ENCODE measurements at regions not wholly inside any gene's neighbourhood (a gene's known extent, or its start where the extent isn't known, plus 50 kb on each side); places are given as distances from the start of the nearest gene placed in this dataset.
A peak's percentile ranks its signal among the peaks of the same experiment; 100 is the strongest.

DNA sequence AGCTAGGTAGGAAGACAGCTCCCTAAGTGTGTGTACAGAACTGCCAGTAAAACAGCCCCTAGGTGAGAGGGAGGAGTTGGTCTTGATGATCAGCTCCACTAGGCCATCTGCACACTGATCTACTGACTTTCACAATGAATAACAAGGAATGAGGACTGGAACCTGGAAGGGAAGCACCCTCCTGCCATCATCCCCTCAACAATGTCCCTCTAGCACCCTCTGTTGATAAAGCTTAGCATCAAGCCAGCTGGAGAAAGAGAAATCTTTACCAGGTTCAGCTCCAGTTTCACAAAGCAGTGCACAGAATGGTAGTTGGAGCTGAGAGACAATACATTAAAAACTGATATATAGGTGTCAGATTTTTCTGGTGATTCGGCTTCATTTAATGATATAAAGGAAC, 57.2 kb upstream of the IRAK1BP1 start:
- Histone ChIP-seq H3K18ac (ENCODE audit: low read depth in 1 of 2, low read length in 2 of 2) (no peak overlapping the region), H2AFZ (ENCODE audit: low read depth, low read length) (no peak overlapping the region), H3K27me3 (ENCODE audit: control insufficient read depth in 1 of 2, insufficient read depth in 1 of 2, low read length in 2 of 2) (no peaks in the 10 kb centered on the region), H3K27ac (ENCODE audit: low read length, poor library complexity, severe bottlenecking) (no peak overlapping the region), H3K9ac (ENCODE audit: low read length) (peak overlapping the region; percentile 26), H3K23ac (ENCODE audit: low read length in 2 of 2) (no peak overlapping the region), H3K14ac (ENCODE audit: low read length in 2 of 2) (no peak overlapping the region), H2BK15ac (ENCODE audit: low read depth, poor library complexity, severe bottlenecking) (no peak overlapping the region), H2BK12ac (ENCODE audit: low read length in 2 of 2) (no peak overlapping the region), H2AK5ac (ENCODE audit: low read length, severe bottlenecking) (no peak overlapping the region), H3K4ac (ENCODE audit: low read depth in 1 of 2, low read length in 2 of 2) (no peak overlapping the region), H3K4me2 (ENCODE audit: low read length, poor library complexity, severe bottlenecking) (no peak overlapping the region), H2BK5ac (ENCODE audit: low read depth, low read length, poor library complexity, severe bottlenecking) (no peak overlapping the region), H4K8ac (ENCODE audit: low read length) (no peak overlapping the region), H3K36me3 (ENCODE audit: control insufficient read depth in 1 of 2, insufficient read depth in 2 of 2, low read depth in 1 of 2, low read length in 2 of 2) (no peaks in the 10 kb centered on the region), H2BK120ac (ENCODE audit: low read depth, low read length) (no peak overlapping the region), H4K91ac (ENCODE audit: low read length) (no peak overlapping the region), H3K79me1 (replicated peaks; ENCODE audit: low read length, poor library complexity, severe bottlenecking) (no peaks in the 10 kb centered on the region), H3K4me1 (ENCODE audit: control insufficient read depth, insufficient read depth, low read depth, low read length) (no peaks in the 10 kb centered on the region), H3K4me3 (ENCODE audit: insufficient read depth in 1 of 2, low read depth in 1 of 2, low read length in 2 of 2) (no peak overlapping the region), H3K9me3 (ENCODE audit: control insufficient read depth, low read length) (no peaks in the 10 kb centered on the region)
- no CpG with 5 or more reads among the region's 1 CpG for WGBS
- DNase-seq: peak; percentile 42

DNA sequence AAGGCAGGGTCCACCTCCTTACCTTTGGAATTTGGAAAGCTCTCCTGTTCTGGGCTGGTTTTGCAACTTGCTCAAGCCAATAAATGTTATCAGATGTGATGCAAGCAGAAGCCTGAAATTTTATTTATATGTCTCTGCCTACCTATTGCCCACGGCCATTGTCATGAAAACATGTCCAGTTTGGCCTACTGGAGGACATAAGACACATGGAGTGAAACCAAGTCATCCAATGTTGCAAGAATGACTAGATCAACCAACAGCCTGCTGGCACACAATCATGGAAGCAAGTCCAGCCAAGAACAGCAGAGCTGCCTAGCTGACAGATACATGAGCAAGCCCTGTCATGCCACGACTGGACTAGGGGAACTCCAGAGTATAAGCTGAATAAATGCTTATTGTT, 56.7 kb upstream of the IRAK1BP1 start:
- H3K4ac ChIP-seq (ENCODE audit: low read depth in 1 of 2, low read length in 2 of 2): no peak overlapping the region
- no peak overlapping the region for H4K91ac ChIP-seq (ENCODE audit: low read length)
- H3K23ac ChIP-seq (ENCODE audit: low read length in 2 of 2): no peak overlapping the region
- H2BK15ac ChIP-seq (ENCODE audit: low read depth, poor library complexity, severe bottlenecking): no peak overlapping the region
- no peak overlapping the region for H3K27ac ChIP-seq (ENCODE audit: low read length, poor library complexity, severe bottlenecking)
- no peaks in the 10 kb centered on the region for H3K9me3 ChIP-seq (ENCODE audit: control insufficient read depth, low read length)
- no peak overlapping the region for H2AFZ ChIP-seq (ENCODE audit: low read depth, low read length)
- H3K4me2 ChIP-seq (ENCODE audit: low read length, poor library complexity, severe bottlenecking): no peak overlapping the region
- H4K8ac ChIP-seq (ENCODE audit: low read length): no peak overlapping the region
- H3K36me3 ChIP-seq (ENCODE audit: control insufficient read depth in 1 of 2, insufficient read depth in 2 of 2, low read depth in 1 of 2, low read length in 2 of 2): no peaks in the 10 kb centered on the region
- H2BK12ac ChIP-seq (ENCODE audit: low read length in 2 of 2): no peak overlapping the region
- H3K14ac ChIP-seq (ENCODE audit: low read length in 2 of 2): no peak overlapping the region
- H3K4me3 ChIP-seq (ENCODE audit: insufficient read depth in 1 of 2, low read depth in 1 of 2, low read length in 2 of 2): no peak overlapping the region
- no peaks in the 10 kb centered on the region for H3K4me1 ChIP-seq (ENCODE audit: control insufficient read depth, insufficient read depth, low read depth, low read length)
- WGBS: 37% methylated on average over 1 of the region's 2 CpGs
- H2BK120ac ChIP-seq (ENCODE audit: low read depth, low read length): no peak overlapping the region
- no peak overlapping the region for H3K18ac ChIP-seq (ENCODE audit: low read depth in 1 of 2, low read length in 2 of 2)
- H2AK5ac ChIP-seq (ENCODE audit: low read length, severe bottlenecking): no peak overlapping the region
- peak overlapping the region; percentile 26 for H3K9ac ChIP-seq (ENCODE audit: low read length)
- DNase-seq: no peak
- H3K27me3 ChIP-seq (ENCODE audit: control insufficient read depth in 1 of 2, insufficient read depth in 1 of 2, low read length in 2 of 2): no peaks in the 10 kb centered on the region
- no peaks in the 10 kb centered on the region for H3K79me1 ChIP-seq (replicated peaks; ENCODE audit: low read length, poor library complexity, severe bottlenecking)
- no peak overlapping the region for H2BK5ac ChIP-seq (ENCODE audit: low read depth, low read length, poor library complexity, severe bottlenecking)

Data from mesenchymal stem cell (in vitro differentiated cells and primary cell).